G401 (cell line): ENCODE measurements at regions not wholly inside any gene's neighbourhood (a gene's known extent, or its start where the extent isn't known, plus 50 kb on each side); places are given as distances from the start of the nearest gene placed in this dataset.
"Not testable (repeated sequence)": the region's sequence is repeated elsewhere in the genome, so short reads cannot be mapped to it uniquely, and the experiment has no call there.

ENCODE experiments used
- DNase-seq: peaks from one replicate; pipeline ENCODE4 v3.0.0-alpha.2; 2015; ENCODE audit warnings: low spot score
- in situ Hi-C: cut with HindIII; loops from 2 replicates; pipeline ENCODE4 v1.10.0; 2016; ENCODE audit warnings: low sequenced_read_pairs, mixed read lengths

- in situ Hi-C loops, DNase-seq: not testable (repeated sequence)
Observed at GRCh38 chr7:150147524-150147923, 175.6 kb upstream of the LRRC61 start.

DNA sequence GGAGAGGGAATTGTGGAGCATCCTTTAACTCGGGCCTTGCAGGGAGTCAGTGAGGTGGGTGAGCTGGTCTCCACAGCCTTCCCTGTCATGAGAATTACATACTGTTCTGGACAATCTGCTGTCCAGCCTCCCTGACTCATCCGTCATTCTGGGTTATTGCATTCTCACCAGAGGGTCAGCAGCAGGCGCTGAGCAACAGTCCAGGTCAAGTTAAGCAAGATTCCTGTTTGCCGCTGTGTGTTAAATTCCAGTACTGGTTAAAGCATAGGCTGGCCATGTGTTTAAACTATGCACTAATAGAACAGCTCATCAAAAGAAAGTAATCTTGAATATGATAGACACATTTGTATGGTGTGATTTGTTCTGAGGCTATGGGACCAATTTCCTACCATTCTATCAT is 167.1 kb upstream of the LRRC61 start:
- DNase-seq, in situ Hi-C loops: not testable (repeated sequence)

DNA sequence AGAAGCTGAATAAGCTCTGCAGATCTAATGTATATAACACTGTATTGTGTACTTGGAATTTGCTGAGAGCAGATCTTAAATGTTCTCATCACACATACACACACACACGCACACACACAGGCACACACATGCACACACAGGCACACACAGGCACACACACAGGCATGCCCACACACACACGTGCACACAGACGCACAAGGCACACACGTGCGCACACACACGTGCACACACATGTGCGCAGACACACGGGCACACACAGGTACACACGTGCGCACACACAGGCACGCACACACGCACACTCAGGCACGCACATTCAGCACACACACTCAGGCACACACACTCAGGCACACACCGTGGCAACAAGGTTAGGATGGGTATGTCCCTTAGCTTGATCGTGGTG is 164.5 kb upstream of the LRRC61 start:
- in situ Hi-C loops, DNase-seq: not testable (repeated sequence)

DNA sequence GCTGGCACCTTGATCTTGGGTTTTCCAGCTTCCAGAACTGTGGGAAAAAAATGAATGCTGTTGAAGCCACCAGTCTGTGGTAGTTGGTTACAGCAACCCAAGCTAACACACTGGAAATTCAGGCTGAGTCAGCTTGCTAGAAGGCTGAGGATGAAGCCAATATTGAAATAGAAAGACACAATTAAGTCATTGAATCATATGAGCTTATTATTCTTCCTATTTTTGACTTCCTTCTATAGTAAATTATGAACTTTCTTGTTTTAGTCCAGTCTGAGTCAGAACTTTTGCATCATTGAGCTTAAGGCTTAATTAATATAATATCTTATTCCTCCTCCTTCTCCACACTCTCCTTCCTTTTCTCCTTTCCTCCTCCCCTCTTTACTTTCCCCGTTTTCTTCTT is 153.6 kb upstream of the LRRC61 start:
- in situ Hi-C loops: not testable (repeated sequence)

GRCh38 chr7:150169943-150170490 is 153.1 kb upstream of the LRRC61 start:
- DNase-seq, in situ Hi-C loops: not testable (repeated sequence)

More for the DNA sequence above, 153.6 kb upstream of the LRRC61 start:
- not testable (repeated sequence) for DNase-seq

GRCh38 chr7:150183602-150184001 is 139.6 kb upstream of the LRRC61 start:
- DNase-seq, in situ Hi-C loops: not testable (repeated sequence)

DNA sequence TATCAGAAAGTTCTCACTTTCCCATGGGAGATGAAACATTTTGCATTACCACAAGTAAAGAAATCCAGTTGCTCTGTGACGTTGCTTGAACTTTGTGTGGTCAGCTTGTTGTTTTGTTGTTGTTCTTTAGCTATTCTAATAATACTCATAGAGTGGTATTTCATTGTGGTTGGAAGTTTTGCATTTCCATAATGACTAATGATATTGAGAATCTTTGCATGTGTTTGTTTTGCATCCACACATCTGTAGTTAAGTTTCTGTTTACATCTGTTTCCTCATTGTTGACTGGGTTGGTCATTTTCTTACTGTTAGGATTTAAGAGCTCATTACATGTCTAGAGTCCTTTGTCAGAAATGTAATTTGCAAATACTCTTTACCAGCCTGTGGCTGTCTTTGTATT is 133.2 kb upstream of the LRRC61 start:
- in situ Hi-C loops, DNase-seq: not testable (repeated sequence)

DNA sequence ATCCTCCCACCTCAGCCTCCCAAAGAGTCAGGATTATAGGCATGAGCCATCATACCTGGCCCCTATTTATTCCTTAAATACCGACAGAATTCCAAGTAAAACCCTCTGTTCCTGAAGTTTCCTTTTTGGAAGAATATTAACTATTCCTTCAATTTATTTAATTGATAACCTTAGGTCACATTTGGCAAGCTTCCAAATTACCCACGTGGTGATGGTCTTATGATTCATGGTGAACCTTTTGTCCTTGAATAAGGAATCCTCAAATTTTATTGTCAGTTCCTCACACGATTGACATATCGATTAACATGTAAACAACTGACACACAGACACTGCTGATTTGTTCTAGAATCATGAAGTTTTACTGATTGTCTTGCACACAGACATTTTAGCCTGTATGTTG is 130.6 kb upstream of the LRRC61 start:
- DNase-seq, in situ Hi-C loops: not testable (repeated sequence)

- DNase-seq, in situ Hi-C loops: not testable (repeated sequence)
Observed at GRCh38 chr7:150193866-150194265, 129.3 kb upstream of the LRRC61 start.
